ENCODE measurements at regions not wholly inside any gene's neighbourhood (a gene's known extent, or its start where the extent isn't known, plus 50 kb on each side); places are given as distances from the start of the nearest gene placed in this dataset.

GRCh38 chr5:164007064-164007463 is 501.6 kb downstream of the MAT2B start:
- Histone ChIP-seq H3K4ac (ENCODE audit: low read depth, low read length) (no peak overlapping the region), H4K8ac (ENCODE audit: low read depth, low read length) (no peak overlapping the region), H3K27me3 (ENCODE audit: insufficient read depth, low read length) (no peaks in the 10 kb centered on the region), H3K36me3 (ENCODE audit: control insufficient read depth in 1 of 2, insufficient read depth in 2 of 2, low read length in 2 of 2) (no peaks in the 10 kb centered on the region), H3K79me2 (ENCODE audit: control insufficient read depth, insufficient read depth, low read length, poor library complexity) (no peaks in the 10 kb centered on the region), H3K27ac (ENCODE audit: low read depth, low read length) (no peak overlapping the region), H4K91ac (ENCODE audit: low read depth, low read length) (no peak overlapping the region), H4K12ac (ENCODE audit: low read depth, low read length) (no peak overlapping the region), H3K4me3 (ENCODE audit: low read depth, low read length) (no peak overlapping the region), H3K9ac (ENCODE audit: low read length) (no peak overlapping the region), H3K4me2 (ENCODE audit: low read length) (no peak overlapping the region), H2AFZ (ENCODE audit: insufficient read depth, low read length, poor library complexity) (no peak overlapping the region), H3K23ac (ENCODE audit: low read length) (no peak overlapping the region), H3K9me3 (ENCODE audit: insufficient read depth, low read depth, low read length) (no peaks in the 10 kb centered on the region), H3K4me1 (ENCODE audit: control insufficient read depth in 1 of 2, insufficient read depth in 2 of 2, low read length in 2 of 2) (peaks cover 0 to 4% of the 10 kb centered on the region in 2 experiments), H3K14ac (ENCODE audit: low read length) (no peak overlapping the region), H2BK12ac (ENCODE audit: low read length) (no peak overlapping the region), H2BK120ac (ENCODE audit: insufficient read depth, low read length, poor library complexity) (no peak overlapping the region), H3K79me1 (ENCODE audit: low read length) (peaks cover 2% of the 10 kb centered on the region), H2AK5ac (ENCODE audit: low read length) (no peak overlapping the region), H3K18ac (ENCODE audit: low read length) (no peak overlapping the region), H2BK5ac (ENCODE audit: low read depth, low read length, poor library complexity) (no peak overlapping the region)
- DNase-seq, result no peak
- WGBS (ENCODE audit: extremely low coverage, insufficient coverage, insufficient read length), result no CpG with 5 or more reads among the region's 2 CpGs

GRCh38 chr5:164009621-164010020 is 504.2 kb downstream of the MAT2B start:
- Histone ChIP-seq H3K4me2 (ENCODE audit: low read length) (no peak overlapping the region), H3K36me3 (ENCODE audit: control insufficient read depth in 1 of 2, insufficient read depth in 2 of 2, low read length in 2 of 2) (no peaks in the 10 kb centered on the region), H2BK12ac (ENCODE audit: low read length) (no peak overlapping the region), H3K18ac (ENCODE audit: low read length) (no peak overlapping the region), H3K9me3 (ENCODE audit: insufficient read depth, low read depth, low read length) (no peaks in the 10 kb centered on the region), H4K12ac (ENCODE audit: low read depth, low read length) (no peak overlapping the region), H3K9ac (ENCODE audit: low read length) (no peak overlapping the region), H2BK120ac (ENCODE audit: insufficient read depth, low read length, poor library complexity) (no peak overlapping the region), H3K79me2 (ENCODE audit: control insufficient read depth, insufficient read depth, low read length, poor library complexity) (no peaks in the 10 kb centered on the region), H3K27ac (ENCODE audit: low read depth, low read length) (no peak overlapping the region), H4K8ac (ENCODE audit: low read depth, low read length) (no peak overlapping the region), H3K27me3 (ENCODE audit: insufficient read depth, low read length) (no peaks in the 10 kb centered on the region), H3K14ac (ENCODE audit: low read length) (no peak overlapping the region), H3K4me3 (ENCODE audit: low read depth, low read length) (no peak overlapping the region), H3K4me1 (ENCODE audit: control insufficient read depth in 1 of 2, insufficient read depth in 2 of 2, low read length in 2 of 2) (no peaks in the 10 kb centered on the region), H2BK5ac (ENCODE audit: low read depth, low read length, poor library complexity) (no peak overlapping the region), H4K91ac (ENCODE audit: low read depth, low read length) (no peak overlapping the region), H2AK5ac (ENCODE audit: low read length) (no peak overlapping the region), H3K79me1 (ENCODE audit: low read length) (no peaks in the 10 kb centered on the region), H3K4ac (ENCODE audit: low read depth, low read length) (no peak overlapping the region), H2AFZ (ENCODE audit: insufficient read depth, low read length, poor library complexity) (no peak overlapping the region), H3K23ac (ENCODE audit: low read length) (no peak overlapping the region)
- no CpG with 5 or more reads among the region's 6 CpGs for WGBS (ENCODE audit: extremely low coverage, insufficient coverage, insufficient read length)
- no peak for DNase-seq

DNA sequence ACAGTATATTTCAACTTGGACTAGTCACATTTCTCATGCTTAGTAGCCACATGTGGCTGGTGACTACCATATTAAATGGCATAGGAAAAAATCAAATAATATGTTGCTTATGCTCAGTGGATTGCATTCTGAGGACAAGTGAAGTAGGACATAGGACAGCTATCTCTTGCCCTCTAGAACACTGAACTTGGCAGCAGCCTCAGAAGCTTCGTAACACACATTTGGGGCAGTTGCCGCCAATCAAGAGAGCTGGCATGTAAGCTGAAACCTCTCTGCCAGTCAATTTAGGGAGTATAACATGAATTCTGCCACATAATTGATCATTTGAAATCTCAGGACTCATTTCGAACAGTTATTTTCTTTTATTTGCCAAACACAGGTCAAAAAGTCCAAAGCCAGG is 505.5 kb downstream of the MAT2B start:
- H3K4me1 ChIP-seq (ENCODE audit: control insufficient read depth in 1 of 2, insufficient read depth in 2 of 2, low read length in 2 of 2), result no peaks in the 10 kb centered on the region
- no peak for DNase-seq
- no peak overlapping the region for H2AFZ ChIP-seq (ENCODE audit: insufficient read depth, low read length, poor library complexity)
- H2BK120ac ChIP-seq (ENCODE audit: insufficient read depth, low read length, poor library complexity), result no peak overlapping the region
- H2BK5ac ChIP-seq (ENCODE audit: low read depth, low read length, poor library complexity), result no peak overlapping the region
- H3K4me2 ChIP-seq (ENCODE audit: low read length), result no peak overlapping the region
- H4K8ac ChIP-seq (ENCODE audit: low read depth, low read length), result no peak overlapping the region
- H4K91ac ChIP-seq (ENCODE audit: low read depth, low read length), result no peak overlapping the region
- H3K9ac ChIP-seq (ENCODE audit: low read length), result no peak overlapping the region
- no peaks in the 10 kb centered on the region for H3K79me2 ChIP-seq (ENCODE audit: control insufficient read depth, insufficient read depth, low read length, poor library complexity)
- no peak overlapping the region for H3K14ac ChIP-seq (ENCODE audit: low read length)
- no peaks in the 10 kb centered on the region for H3K36me3 ChIP-seq (ENCODE audit: control insufficient read depth in 1 of 2, insufficient read depth in 2 of 2, low read length in 2 of 2)
- H2AK5ac ChIP-seq (ENCODE audit: low read length), result no peak overlapping the region
- WGBS (ENCODE audit: extremely low coverage, insufficient coverage, insufficient read length), result no CpG with 5 or more reads among the region's 3 CpGs
- no peaks in the 10 kb centered on the region for H3K27me3 ChIP-seq (ENCODE audit: insufficient read depth, low read length)
- no peak overlapping the region for H3K27ac ChIP-seq (ENCODE audit: low read depth, low read length)
- H4K12ac ChIP-seq (ENCODE audit: low read depth, low read length), result no peak overlapping the region
- no peaks in the 10 kb centered on the region for H3K79me1 ChIP-seq (ENCODE audit: low read length)
- H3K18ac ChIP-seq (ENCODE audit: low read length), result no peak overlapping the region
- no peak overlapping the region for H3K4ac ChIP-seq (ENCODE audit: low read depth, low read length)
- no peaks in the 10 kb centered on the region for H3K9me3 ChIP-seq (ENCODE audit: insufficient read depth, low read depth, low read length)
- H3K4me3 ChIP-seq (ENCODE audit: low read depth, low read length), result no peak overlapping the region
- H2BK12ac ChIP-seq (ENCODE audit: low read length), result no peak overlapping the region
- no peak overlapping the region for H3K23ac ChIP-seq (ENCODE audit: low read length)

- no peak overlapping the region for H3K9ac ChIP-seq (ENCODE audit: low read length)
- no peak overlapping the region for H3K27ac ChIP-seq (ENCODE audit: low read depth, low read length)
- no peak for DNase-seq
- no CpG with 5 or more reads among the region's 4 CpGs for WGBS (ENCODE audit: extremely low coverage, insufficient coverage, insufficient read length)
- H2BK12ac ChIP-seq (ENCODE audit: low read length), result no peak overlapping the region
- H3K4me3 ChIP-seq (ENCODE audit: low read depth, low read length), result no peak overlapping the region
- H3K18ac ChIP-seq (ENCODE audit: low read length), result no peak overlapping the region
- no peak overlapping the region for H2AFZ ChIP-seq (ENCODE audit: insufficient read depth, low read length, poor library complexity)
- no peak overlapping the region for H3K4ac ChIP-seq (ENCODE audit: low read depth, low read length)
- no peak overlapping the region for H2AK5ac ChIP-seq (ENCODE audit: low read length)
- H3K23ac ChIP-seq (ENCODE audit: low read length), result no peak overlapping the region
- no peaks in the 10 kb centered on the region for H3K9me3 ChIP-seq (ENCODE audit: insufficient read depth, low read depth, low read length)
- no peaks in the 10 kb centered on the region for H3K4me1 ChIP-seq (ENCODE audit: control insufficient read depth in 1 of 2, insufficient read depth in 2 of 2, low read length in 2 of 2)
- H3K79me2 ChIP-seq (ENCODE audit: control insufficient read depth, insufficient read depth, low read length, poor library complexity), result no peaks in the 10 kb centered on the region
- H2BK5ac ChIP-seq (ENCODE audit: low read depth, low read length, poor library complexity), result no peak overlapping the region
- H3K14ac ChIP-seq (ENCODE audit: low read length), result no peak overlapping the region
- no peak overlapping the region for H2BK120ac ChIP-seq (ENCODE audit: insufficient read depth, low read length, poor library complexity)
- no peak overlapping the region for H4K91ac ChIP-seq (ENCODE audit: low read depth, low read length)
- H3K27me3 ChIP-seq (ENCODE audit: insufficient read depth, low read length), result no peaks in the 10 kb centered on the region
- H4K12ac ChIP-seq (ENCODE audit: low read depth, low read length), result no peak overlapping the region
- H3K4me2 ChIP-seq (ENCODE audit: low read length), result no peak overlapping the region
- H3K79me1 ChIP-seq (ENCODE audit: low read length), result no peaks in the 10 kb centered on the region
- H3K36me3 ChIP-seq (ENCODE audit: control insufficient read depth in 1 of 2, insufficient read depth in 2 of 2, low read length in 2 of 2), result no peaks in the 10 kb centered on the region
- no peak overlapping the region for H4K8ac ChIP-seq (ENCODE audit: low read depth, low read length)
Observed at GRCh38 chr5:164012371-164012770, 507.0 kb downstream of the MAT2B start.

All from trophoblast cell (in vitro differentiated cells and primary cell).